HG03457 (cell line): ENCODE measurements at regions not wholly inside any gene's neighbourhood (a gene's known extent, or its start where the extent isn't known, plus 50 kb on each side); places are given as distances from the start of the nearest gene placed in this dataset.
"Not testable (repeated sequence)": the region's sequence is repeated elsewhere in the genome, so short reads cannot be mapped to it uniquely, and the experiment has no call there.

Experiments
- ATAC-seq: cut with Tn5 transposase; IDR thresholded peaks from one replicate; pipeline ENCODE4 v1.9.1; 2021; ENCODE audit warnings: moderate number of reproducible peaks; ENCODE audit not compliant: unreplicated experiment

DNA sequence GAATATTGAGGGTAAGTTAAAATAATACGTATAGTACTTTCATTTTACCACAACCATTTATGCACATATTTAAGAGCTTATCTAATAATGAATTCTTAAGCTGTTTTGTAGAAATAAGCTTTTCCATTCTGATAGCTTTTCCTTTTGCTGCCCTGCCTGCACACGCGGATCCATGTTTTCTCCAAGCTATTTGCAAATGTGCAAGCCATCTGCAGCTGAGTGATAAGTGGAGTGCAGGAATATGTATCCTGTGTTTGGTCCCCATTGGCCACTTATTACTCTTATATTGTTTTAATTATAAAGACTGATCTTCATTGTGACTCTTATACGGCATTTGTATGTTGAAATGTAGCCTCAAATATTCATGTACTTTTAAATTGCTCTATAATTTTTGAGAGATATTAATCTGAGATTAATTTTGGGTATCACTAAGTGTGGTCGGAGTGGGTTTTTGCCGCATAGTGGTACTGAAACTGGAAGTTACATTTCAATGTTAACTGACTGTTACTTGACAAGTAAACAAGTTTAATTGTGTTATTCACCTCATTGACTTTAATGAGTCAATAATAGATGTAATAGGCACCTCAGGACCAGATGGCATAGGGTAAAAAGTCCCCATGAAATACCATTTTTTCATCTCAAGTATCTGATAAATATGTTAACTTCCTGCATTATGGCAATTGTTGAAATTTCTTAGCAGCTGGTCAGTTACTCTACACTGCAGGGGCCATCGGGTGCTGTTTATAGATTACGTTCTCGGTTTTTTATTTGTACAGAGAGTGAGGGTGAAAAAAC, 1567.4 kb downstream of the EFNB2 start:
- no peak for ATAC-seq

DNA sequence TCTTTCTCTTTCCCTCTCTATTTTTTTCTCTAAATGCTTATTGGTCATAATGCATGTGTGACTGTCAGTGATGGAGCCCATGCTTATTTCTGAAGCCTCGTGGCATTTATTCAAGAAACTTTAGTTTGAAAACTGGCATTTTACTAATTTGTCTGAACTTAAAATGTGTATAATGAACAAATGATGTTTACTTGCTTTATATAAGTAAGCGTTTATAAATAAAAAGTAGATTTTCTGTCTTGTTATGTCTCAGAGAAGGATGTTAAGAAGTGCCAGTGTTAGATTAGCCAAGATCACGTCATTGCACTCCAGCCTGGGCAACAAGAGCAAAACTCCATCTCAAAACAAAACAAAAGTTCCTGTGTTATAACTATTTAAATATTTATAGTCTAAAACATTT, 1568.1 kb downstream of the EFNB2 start:
- no peak for ATAC-seq

DNA sequence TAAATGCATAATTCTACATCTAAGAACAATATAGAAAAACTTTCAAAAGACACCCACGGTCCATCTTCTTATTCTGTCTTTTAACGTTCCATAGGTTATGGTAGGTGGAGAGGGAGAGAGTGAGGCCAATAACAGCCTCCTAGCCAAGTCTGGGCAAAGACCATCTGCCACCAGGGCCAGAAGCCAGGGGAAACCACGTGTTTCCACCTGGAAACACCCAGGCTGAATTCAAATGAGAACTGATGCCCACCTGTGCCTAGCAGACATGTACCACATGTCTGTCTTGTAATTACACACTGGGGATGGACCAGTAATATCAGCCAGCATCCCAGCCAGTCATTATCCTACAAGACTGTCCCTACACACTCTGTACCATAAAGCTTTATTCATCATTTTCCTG, 1573.1 kb downstream of the EFNB2 start:
- ATAC-seq: no peak

DNA sequence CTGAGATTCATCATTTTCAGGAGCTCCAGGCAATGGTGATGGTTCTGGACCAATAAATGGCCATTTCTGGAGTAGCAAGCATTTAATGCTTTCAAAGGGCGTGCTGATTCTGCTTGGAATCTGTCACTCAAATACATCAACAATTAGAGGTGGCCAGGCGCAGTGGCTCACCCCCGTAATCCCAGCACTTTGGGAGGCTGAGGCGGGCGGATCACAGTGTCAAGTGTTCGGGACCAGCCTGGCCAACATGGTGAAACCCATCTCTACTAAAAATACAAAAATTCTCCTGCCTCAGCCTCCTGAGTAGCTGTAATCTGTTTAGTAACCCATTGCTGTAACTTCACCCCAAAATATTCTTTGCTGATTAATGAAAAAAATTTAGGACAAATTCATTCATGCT, 1574.2 kb downstream of the EFNB2 start:
- no peak for ATAC-seq

DNA sequence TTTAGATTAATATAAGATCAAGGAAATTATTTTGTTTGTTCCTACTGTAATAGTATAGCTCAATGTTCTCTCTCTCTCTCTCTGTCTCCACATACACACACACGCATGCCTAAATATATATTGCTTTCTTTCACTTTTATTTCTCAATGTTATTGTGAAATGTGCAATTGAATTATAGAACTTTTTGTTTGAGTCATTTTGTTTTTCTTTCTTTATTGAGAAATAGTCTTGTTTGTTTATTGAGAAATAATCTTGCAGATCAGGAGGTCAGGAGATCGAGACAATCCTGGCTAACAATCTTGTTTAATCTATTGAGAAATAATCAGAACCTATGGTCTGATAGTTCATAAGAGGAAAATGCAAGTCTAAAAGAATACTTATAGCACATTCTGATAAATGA, 1581.3 kb downstream of the EFNB2 start:
- no peak for ATAC-seq

DNA sequence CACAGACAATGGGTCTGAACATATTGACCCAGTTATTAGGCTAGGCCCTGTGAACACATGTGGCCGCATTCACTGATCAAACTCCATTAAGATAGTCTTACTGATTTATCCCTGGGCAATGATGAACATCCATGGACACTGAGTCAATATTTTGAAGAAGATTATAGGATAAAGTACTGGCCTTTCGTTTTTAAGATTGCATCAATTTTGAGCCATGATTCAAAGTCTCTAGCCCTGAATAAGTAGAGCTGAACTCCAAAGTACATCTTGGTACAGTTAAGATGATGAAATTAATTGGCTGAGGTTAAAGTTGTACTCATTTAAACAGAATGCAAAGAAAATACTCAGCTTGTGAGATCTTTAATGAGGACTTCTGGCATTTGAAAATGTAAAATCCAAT, 1581.9 kb downstream of the EFNB2 start:
- ATAC-seq: no peak

GRCh38 chr13:104949840-104950740, 1585.4 kb downstream of the EFNB2 start:
- no peak for ATAC-seq

DNA sequence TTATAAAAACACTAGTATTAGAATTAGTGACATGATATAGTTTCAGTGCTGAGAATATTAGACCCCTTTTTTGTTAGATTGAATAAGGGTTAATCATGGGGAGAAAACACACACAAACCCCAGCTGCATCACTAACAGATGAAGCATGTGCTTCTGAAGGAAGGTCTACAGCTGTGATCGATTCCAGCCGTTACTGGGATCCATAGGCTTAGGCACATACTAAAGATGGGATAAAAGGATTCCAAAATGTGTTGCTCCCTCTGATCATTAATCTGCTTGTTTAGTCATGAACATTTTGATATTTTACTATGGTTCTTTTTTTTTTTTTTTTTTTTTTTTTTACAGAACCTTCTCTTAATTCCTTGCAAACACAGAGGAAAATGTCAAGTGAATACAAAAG, 1591.3 kb downstream of the EFNB2 start:
- ATAC-seq: no peak

DNA sequence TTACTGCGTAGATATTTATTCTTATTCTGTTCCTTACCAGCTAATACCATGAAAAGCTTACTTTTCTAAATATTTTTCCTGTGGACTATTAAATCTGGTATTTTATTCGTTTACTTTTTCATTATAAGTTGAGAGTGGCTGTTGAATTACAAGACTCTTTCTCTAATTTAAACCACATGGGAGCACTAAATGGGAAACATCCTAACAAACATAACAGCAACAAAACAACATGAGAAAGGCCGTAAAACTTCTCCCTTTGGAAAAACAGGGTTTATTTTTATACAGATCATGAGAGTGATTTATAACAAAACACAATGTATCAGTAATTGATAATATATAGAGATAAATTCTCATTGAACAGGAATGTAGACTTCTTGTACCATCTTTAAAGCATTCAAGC, 1592.1 kb downstream of the EFNB2 start:
- no peak for ATAC-seq

GRCh38 chr13:104937881-104938280, 1597.6 kb downstream of the EFNB2 start:
- no peak for ATAC-seq

- no peak for ATAC-seq
These were observed 1599.2 kb downstream of the EFNB2 start for GRCh38 chr13:104936304-104936703.

DNA sequence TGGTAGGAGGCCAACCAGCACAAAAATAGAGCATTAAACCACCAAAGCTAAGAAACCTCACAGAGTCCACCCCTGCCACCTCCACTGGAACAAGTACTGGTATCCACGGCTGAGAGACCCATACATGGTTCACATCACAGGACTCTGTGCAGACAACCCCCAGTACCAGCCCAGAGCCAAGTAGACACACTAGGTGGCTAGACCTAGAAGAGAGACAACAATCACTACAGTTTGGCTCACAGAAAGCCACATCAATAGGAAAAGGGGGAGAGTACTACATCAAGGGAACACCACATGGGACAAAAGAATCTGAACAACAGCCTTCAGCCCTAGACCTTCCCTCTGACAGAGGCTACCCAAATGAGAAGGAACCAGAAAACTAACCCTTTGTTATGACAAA, 1614.9 kb downstream of the EFNB2 start:
- ATAC-seq: not testable (repeated sequence)

- no peak for ATAC-seq
These were observed 1615.4 kb downstream of the EFNB2 start for GRCh38 chr13:104920091-104920490.

DNA sequence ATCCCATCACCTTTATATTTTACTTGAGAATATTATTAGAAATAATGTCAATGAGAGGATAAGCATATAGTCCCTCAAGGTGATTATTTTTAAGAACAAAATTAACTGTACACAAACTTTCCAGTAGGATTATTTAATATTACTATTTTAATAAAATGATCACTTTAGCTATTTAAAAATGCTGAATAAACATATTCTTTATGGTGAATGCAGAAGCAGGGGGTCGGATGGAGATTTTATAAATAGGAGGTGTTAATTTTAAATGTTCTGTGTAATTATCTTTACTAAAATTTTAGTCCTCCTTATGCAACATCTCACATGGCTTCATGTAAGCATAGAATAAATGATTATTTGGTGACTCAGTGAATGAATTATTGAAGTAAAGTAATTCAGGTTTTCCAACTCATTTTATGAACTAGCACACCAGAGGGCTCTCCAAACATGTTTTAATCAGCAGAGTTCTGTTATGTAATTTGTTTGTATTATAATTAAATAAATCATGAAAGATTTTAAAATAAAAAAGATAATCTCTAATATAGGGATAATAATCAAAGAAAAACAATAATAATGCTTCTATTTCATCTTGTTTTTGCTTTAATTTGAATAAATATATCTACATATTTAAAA, 1635.2 kb downstream of the EFNB2 start:
- ATAC-seq: no peak

DNA sequence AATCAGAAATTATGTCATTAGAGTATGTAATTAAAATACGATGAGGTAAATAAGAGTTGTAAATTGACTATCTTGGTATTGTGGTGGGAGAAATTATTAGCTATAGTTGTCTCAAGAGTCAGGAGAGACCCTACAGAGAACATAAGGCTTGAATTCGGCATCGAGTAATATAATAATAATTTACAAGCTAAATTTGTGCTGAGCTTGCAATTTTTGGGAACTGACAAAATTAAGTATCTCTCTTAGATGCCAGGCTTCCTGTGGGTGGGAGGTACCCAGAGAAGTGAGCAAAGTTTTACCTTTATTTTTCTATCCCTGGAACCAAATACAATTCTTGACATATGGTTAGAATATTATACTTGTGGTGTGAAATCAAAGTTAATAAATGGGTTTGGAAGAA, 1637.0 kb downstream of the EFNB2 start:
- ATAC-seq: no peak

- no peak for ATAC-seq
These were observed 1639.9 kb downstream of the EFNB2 start for GRCh38 chr13:104895521-104895920.

DNA sequence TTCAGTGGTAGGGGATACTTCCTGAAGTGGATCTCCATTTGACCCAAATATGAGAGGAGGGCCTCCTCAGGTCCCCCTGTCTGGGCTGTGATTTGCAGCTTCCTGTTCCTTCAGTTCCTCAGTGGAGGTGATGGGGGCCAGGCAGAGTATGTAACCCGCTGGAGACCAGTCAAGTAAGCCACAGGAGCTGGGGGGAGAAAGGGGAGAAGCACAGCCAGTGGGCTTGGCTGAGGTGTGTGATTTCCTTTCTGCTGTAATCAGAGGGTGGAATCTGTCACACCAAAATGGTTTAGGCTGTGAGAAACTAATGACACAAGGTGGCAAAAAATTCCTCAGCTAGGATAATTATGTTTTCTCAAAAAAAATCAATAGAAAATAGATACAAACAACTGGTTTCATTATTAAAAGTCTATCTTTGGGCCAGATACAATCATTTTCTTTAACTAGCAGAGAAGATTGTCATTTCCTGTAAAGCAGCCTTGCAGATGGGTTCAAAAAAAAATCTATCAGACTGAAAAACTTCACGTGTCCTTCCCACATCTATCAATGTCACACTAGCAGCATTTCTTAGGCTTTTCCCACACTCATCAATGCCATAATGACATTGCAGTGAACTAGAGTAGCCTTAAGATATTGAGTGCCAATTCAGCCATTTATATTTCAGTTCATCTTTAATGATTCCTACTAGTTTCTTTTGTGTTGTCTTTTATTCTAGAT, 1660.3 kb downstream of the EFNB2 start:
- no peak for ATAC-seq

DNA sequence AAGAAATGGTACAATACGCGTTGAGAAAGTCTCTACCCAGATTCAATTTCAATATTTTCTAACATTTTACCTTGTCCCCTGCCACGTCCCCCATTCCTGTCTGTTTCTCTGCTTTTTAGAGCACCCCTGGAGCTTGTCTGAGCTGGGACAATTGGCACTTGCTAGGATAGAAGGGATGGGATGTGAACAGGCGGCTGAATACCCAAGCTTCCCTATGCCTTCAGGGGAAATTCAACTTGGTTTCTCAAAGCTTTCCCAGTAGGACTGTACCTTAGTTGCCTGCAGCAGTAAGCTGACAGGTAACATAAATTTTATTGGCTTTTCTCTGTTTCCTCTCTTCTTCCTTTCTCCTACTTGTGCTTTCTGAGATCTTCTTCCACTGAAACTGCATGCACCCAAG, 1663.3 kb downstream of the EFNB2 start:
- ATAC-seq: no peak

DNA sequence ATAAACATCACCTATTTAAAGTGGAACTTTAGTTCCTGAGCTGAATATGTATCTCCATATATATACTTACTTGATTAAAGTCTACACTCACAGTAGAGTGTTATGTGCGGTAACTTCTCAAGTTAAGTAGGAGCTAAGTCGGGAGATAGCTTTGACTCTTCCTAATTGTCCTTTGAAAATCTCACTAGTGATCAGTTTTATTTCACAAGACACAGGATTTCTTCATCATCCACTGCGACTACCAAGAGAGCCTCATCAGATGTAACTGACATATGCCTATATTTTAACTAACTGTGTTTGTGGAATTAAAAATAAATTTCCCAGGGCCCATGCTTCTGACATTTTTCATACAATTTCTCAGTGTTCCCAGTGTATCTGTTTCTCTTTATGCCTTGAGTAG, 1664.0 kb downstream of the EFNB2 start:
- no peak for ATAC-seq

DNA sequence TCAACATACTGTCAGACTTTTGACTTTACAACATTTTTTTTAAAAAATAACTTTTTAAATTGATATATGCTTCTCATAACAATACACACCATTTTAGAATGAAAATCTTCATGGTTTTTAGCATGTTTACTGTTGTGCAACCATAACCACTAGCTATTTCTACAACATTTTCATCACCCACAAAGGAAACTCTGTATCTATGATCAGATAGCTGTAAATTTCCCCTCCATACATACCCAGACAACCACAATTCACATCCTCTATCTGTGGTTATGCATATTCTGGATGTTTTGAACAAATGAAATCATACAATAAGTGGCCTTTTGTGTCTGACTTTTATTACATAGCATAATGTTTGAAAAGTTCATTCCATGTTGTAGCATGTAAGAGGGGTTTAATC, 1666.0 kb downstream of the EFNB2 start:
- ATAC-seq: no peak

GRCh38 chr13:104868806-104869205, 1666.7 kb downstream of the EFNB2 start:
- no peak for ATAC-seq
